SIG-M5 (cell line): ENCODE measurements at regions not wholly inside any gene's neighbourhood (a gene's known extent, or its start where the extent isn't known, plus 50 kb on each side); places are given as distances from the start of the nearest gene placed in this dataset.

ENCODE experiments used
- DNase-seq: peaks from one replicate; lab custom pipeline; 2025; lab: John Stamatoyannopoulos, UW

- DNase-seq, result no peak
These were observed 409.5 kb upstream of the ADGRL2 start for GRCh38 chr1:81391125-81391828.

- DNase-seq, result no peak
These were observed 412.3 kb upstream of the ADGRL2 start for GRCh38 chr1:81388435-81388834.

GRCh38 chr1:81387446-81387845, 413.3 kb upstream of the ADGRL2 start:
- no peak for DNase-seq

DNA sequence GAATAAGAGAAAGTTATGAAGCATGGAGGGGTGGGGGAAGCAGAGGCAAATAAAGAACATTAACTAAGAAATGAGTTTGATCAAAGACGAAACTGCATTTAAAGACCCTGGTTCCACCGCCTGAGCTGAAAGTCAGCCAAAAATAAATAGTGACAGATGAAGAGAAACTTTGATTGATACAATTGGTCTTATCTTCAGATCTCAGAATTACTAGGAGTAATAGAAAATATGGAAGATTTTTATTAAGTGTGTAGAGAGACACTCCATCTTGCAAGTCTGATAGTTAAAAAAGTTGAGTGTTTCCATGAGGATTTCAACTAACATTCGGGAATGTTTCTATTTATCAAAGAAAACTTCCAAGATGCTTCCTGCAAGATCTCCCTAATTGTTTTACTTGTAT, 418.2 kb upstream of the ADGRL2 start:
- DNase-seq, result no peak

- no peak for DNase-seq
These were observed 418.9 kb upstream of the ADGRL2 start for GRCh38 chr1:81381881-81382280.

DNA sequence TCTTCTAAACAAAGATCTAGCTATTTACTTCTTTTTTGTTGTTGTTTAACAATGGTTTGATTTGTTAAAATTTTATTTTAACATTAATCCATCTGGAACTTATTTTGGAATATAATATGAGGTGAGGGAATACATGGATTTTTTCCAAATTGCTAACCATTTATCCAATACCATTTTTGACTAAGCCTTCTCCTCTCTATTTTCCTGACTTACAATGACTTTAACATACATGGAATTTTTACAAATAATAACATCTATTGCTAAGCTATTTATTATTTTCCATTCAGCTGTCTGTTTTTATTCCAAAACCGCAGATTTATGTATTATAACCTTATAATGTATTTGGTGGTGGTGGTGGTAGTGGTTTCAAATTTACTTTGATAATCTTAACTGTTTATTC, 420.3 kb upstream of the ADGRL2 start:
- no peak for DNase-seq

GRCh38 chr1:81379430-81379829, 421.3 kb upstream of the ADGRL2 start:
- DNase-seq, result no peak

DNA sequence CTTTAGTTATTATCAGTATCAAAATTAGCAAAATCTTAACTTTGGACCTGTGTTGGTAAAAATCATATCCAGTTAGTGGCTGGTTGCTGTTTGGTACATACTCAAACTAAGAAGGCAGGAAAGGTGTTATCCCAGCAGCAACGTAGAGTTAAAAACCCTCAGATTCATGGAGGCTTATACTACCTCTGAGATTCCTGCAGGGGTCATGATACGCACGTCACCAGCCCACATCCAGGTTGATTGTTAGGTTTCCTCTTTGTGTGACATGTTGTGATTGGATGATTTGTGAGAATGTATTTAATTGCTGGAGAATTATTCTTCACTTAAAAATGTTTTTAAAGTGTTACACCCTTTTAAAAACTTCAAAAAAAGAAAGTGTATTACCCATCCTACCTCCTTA, 423.3 kb upstream of the ADGRL2 start:
- no peak for DNase-seq

GRCh38 chr1:81375884-81376548, 424.7 kb upstream of the ADGRL2 start:
- DNase-seq, result no peak

- no peak for DNase-seq
These were observed 426.3 kb upstream of the ADGRL2 start for GRCh38 chr1:81374481-81374880.

DNA sequence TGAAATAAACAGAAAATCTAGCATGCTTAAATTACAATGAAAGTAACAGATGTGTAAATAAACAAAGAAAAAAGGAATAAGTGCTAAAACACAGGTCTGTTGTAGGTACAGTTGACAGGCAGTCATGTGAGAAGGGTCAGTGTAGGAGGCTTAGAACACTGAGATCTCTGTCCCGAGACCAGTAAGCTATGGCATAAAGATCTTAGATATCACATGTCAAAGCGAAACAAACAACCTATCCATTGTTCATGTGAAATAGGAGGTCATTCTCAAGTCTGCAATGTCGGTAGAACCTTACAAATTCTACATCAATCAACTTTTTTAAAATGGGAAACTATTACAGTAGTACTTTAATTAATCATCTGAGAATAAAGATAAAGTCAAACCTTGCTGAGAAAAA, 428.9 kb upstream of the ADGRL2 start:
- DNase-seq, result no peak

- DNase-seq, result no peak
These were observed 430.9 kb upstream of the ADGRL2 start for GRCh38 chr1:81369833-81370232.

DNA sequence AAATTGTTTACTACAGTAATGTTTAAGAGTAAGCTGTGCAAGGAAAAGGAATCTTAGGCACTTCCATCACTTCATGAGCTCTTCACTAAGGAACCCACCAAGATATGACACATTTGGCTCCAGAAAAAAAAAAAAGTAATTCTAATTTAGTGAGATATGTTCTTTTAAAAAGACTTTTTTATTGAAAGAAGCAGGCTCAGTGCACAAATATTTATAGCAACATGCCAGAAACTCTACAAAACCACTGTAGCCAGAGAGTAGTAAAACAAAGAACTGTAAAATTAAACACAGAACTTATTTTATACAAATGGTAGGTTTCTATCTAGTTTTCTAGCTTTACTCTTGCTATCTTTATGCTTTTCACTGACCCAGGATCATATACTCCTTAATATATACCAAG, 434.6 kb upstream of the ADGRL2 start:
- no peak for DNase-seq

DNA sequence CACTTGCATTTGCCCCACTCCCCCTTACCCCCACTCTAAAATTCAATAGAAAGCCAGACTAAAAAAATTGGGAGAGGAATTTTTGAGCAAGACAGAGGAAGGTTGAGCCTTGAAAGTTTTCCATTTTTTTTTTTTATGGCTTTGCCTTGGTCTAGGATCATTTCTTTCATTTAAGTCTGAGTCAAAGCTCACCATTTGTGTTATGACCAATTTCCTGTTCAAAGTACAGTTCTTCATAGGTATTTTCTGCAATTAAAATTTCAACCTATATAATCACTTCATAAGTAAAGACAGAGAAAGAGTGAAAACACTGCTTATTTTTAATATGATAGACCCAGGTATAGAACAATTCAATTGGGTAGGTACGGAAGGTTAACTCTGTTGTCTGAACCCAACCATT, 436.6 kb upstream of the ADGRL2 start:
- no peak for DNase-seq

GRCh38 chr1:81358151-81358550, 442.6 kb upstream of the ADGRL2 start:
- no peak for DNase-seq

DNA sequence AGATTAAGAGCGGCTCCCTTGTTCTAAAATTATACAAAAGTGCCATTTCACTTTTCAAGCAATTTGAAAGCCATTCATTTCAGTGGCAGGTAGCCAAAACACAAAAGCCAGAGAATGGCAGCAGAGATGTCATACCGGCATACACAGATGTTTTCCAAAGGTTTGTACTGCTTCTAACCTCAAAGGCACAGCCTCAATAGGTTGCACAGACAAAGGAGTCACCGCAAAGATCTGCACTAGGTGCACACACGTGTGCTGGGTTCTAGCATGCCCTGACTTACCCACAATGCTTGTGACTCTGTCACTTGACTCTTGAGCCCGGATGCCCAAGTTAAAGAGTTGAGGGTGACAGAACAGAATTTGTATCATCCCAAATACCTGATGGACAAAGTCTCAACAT, 448.9 kb upstream of the ADGRL2 start:
- no peak for DNase-seq

DNA sequence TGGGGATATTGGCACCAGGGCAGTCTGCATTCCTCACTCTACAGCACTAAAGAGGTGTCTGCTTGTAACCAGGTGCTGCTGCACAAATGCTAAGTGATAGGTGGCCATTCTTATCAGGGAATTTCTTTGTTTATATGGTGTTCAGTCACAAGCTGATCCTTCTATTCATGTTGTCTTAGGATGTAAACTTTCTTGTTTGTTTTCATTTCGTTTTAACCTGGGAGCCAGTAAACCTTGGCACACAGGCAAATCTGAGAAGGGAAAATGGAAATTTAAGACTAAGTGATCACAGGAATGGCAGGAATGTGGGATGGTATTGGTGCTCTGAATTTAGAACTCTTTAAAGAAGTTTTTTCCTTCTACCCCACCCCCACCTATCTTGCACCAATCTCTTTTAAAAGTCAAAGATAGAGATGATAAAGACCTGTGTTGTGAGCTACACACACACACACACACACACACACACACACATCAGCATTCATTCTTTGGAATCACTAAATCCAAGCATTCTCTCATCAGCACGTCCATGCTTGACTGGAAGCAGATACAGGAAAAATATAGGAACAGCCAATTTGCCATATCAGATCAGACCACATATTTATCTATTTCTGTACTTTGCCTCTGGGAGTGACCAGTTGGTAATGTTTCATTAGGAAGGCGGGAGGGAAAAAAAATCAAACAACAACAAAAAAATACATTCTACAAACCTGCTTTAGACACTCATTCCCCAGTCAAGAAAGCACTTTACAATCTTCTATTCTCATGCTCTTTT, 451.4 kb upstream of the ADGRL2 start:
- no peak for DNase-seq

DNA sequence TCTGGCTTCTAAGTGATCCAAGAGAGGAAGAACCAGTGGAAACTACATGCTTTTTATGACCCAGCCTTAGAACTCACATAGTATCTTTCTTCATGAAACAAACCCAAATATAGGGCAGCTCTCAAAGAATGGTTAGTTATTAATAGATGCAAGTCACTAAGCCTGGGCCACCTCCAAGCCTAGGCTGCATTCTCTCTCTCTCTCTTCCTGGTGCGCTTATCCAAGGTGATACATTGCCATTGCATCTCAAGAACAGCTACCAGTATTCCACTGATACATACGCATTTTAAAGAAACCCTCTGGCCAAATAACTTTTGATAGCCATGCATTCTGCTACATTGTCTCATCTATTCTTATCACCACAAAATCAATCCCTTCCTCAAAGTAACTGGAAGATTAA, 455.6 kb upstream of the ADGRL2 start:
- DNase-seq, result no peak

- DNase-seq, result no peak
These were observed 460.5 kb upstream of the ADGRL2 start for GRCh38 chr1:81340239-81340638.

DNA sequence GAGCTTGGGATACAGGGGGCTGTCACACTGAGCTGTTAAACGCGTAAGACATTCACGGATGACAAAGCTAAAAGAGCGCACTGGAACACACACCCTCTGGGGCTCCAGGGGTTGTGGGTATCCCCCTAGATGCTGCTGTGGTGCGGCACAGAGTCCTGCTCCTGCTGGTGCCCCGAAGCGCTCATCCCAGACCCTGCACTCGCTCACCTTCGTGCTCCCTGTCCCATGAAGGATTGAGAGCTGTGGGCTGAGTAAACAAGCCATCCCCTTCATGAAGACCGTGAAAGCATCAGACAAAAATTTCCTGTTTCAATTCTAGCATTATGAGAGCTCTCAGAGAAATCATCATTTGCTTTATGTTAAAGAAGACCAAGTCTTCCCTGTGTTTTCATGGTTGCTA, 463.5 kb upstream of the ADGRL2 start:
- no peak for DNase-seq

DNA sequence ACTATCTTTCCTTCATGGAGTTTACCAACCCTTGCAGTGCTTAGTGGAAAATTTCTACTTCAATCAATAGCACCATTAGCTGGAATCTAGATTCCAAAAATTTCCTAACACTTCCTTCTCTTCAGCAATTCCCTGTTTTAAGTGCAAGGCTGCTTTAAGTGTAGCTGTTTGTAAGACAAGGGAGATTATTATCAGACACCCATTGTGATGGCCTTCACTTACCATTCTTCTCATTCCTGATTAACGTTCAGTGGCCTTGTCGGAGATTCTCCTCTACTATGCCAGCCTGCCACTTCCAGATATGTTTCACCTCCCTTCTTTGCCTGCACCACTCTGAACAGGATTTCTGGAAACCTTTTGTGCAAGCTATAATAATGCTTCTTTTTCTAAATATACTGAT, 464.9 kb upstream of the ADGRL2 start:
- DNase-seq, result no peak

GRCh38 chr1:81330521-81330920, 470.2 kb upstream of the ADGRL2 start:
- DNase-seq, result no peak

DNA sequence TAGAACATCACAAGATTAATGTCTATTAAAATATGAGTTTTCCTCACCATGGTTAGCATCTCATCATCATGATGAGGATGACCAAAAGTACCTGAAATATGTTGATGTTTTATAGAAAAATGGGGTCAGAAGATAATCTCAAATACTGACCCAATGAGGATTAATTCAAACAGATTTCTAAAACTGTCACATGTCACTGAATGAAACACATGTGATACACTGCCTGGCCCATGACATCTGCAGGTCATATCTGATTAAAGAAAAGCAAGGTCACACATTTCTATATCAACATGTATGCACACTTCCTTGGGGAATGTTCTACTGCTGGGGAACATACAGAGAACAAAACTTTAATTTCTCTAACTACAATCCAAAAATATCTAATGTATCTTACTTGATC, 470.6 kb upstream of the ADGRL2 start:
- no peak for DNase-seq
